NCI-H2171 (cell line): ENCODE measurements at regions not wholly inside any gene's neighbourhood (a gene's known extent, or its start where the extent isn't known, plus 50 kb on each side); places are given as distances from the start of the nearest gene placed in this dataset.
"Not testable (repeated sequence)": the region's sequence is repeated elsewhere in the genome, so short reads cannot be mapped to it uniquely, and the experiment has no call there.

Experiments used
- DNase-seq: peaks from one replicate; lab custom pipeline; 2025; lab: John Stamatoyannopoulos, UW

DNA sequence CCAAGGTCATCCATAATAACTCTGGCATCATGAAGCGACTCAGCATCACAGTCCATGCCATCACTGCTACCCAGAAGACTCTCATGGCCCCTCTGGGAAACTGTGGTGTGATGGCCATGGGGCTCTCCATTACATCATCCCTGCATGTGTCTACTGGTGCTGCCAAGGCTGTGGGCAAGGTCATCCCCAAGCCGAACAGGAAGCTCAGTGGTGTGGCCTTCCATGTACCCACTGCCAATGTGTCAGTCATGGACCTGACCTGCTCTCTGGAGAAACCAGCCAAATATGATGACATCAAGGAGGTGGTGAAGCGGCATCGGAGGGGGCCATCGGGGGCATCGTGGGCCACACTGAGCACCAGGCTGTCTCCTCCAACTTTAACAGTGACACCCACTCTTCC is 65.1 kb upstream of the ARHGAP29 start:
- no peak for DNase-seq

GRCh38 chr1:94301186-94301585 is 63.8 kb upstream of the ARHGAP29 start:
- no peak for DNase-seq

DNA sequence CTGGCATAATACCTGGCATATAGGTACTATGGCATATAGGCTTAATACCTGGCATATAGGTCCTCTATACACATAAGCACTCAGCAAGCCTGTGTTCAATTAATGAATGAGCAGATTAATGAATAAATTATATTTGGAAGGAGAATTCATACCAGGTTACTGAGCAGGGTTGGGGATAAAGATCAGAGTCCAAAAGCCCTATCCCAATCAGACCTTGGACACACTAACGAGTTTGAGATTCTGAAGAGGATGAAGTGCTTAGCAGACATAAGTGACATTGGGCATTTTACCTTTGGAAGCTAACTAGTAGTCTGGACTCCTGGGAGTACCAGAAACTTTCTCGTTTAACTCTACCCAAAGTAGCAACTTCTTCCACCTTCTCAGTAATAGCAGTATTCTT is 63.3 kb upstream of the ARHGAP29 start:
- no peak for DNase-seq

DNA sequence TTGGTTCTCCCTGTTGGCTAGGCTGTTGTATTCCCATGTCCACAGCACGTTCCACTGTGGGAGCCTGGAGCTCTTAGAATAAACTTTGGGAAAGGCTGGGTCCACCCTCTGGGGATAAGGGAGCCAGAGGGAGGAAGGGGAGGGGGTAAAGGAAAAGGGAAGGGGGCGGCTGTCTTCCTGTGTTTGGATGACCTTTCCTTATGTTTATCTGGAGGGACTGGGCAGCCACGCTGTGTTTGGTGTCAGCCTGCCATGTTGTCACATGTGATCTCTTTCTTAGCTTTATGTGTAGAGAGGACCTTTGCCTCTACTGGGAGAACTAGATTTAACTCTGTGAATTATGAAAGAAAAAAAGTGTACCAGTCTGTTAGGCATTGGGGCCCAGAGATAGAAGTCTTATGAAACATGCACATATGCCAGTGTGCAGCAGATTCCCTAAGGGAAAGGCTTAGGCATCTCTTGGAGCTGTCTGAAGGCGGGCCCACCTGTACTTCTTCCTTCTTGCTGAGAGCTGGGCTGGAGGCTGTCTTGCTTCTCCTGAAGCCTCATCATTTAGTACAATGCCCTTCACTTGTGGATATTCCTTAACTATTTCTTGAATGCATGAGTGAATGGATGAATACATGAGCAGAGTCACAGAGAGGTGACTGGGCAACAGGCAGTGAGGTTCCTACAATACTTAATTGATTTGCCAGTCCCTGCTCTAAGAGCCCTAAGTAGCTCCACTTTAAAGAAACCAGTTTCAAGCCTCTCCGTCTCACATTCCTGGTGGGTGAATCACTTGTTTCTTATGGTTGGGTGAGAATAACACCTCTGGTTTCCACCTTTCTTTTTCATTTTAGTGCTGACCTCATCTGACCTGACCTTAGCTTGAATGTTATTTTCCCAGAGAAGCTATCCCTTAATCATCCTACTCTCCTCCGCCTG is 62.5 kb upstream of the ARHGAP29 start:
- DNase-seq = no peak

DNA sequence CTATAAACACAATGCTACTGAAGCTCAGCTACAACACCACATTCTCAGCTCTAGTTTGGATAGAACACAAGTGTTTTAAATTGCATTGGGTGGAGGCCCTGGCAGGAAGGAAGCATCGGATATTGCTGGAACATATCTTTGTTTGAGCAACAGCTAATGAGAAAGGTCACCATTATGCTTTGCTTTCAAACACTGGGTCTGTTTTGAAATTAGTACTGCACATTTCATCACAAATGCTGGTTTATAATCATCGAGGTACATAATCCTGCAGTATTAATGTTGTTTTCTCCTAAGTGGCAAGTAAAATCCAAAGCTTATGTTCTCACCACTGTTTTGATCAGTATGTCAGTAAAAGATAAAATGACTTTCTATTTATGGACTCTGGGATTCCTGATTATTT is 61.5 kb upstream of the ARHGAP29 start:
- no peak for DNase-seq

DNA sequence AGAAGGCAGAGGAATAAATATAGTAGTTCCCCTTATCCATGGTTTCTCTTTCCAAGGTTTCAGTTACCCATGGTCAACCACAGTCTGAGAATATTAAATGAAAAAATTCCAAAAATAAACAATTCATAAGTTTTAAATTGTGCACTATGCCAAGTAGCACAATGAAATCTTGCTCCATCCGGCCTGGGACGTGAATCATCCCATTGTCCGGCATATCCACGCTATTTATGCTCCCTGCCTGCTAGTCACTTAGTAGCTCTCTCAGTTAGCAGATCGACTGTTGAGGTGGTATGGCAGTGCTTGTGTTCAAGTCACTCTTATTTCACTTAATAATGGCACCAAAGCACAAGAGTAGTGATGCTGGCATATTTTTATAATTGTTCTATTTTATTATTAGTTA is 58.6 kb upstream of the ARHGAP29 start:
- no peak for DNase-seq

GRCh38 chr1:94292978-94293377 is 55.6 kb upstream of the ARHGAP29 start:
- DNase-seq = not testable (repeated sequence)

GRCh38 chr1:94289244-94289643 is 51.9 kb upstream of the ARHGAP29 start:
- DNase-seq = not testable (repeated sequence)
